GM12878 (cell line): ENCODE measurements at regions not wholly inside any gene's neighbourhood (a gene's known extent, or its start where the extent isn't known, plus 50 kb on each side); places are given as distances from the start of the nearest gene placed in this dataset.

ENCODE experiments used
- ATAC-seq: fragments of 200-7000 bp; cut with Tn5 transposase; 3 replicates; pipeline ENCODE4 v1.9.1; 2020; ENCODE audit warnings: mild to moderate bottlenecking, moderate library complexity
- BruUV-seq: library from RNA; stranded (reverse); fragments of 400-500 nt; replicated peaks from 2 replicates; lab custom pipeline; 2021; lab: Mats Ljungman, UMichigan
- CTCF ChIA-PET: fragments of 300-600 bp; sonication (Branson Sonifier 250); formaldehyde crosslinking; extraction: SDS; loops from one replicate; lab custom pipeline; 2021; ENCODE audit warnings: inconsistent platforms; lab: Yijun Ruan, JAX
- POLR2A ChIA-PET: fragments of 350-600 bp; formaldehyde crosslinking; extraction: SDS; loops from one replicate; lab custom pipeline; 2021; ENCODE audit warnings: inconsistent platforms; lab: Charles Lee
- RAD21 ChIA-PET: fragments of 300-600 bp; sonication (Branson Sonifier 250); formaldehyde crosslinking; loops from one replicate; lab custom pipeline; 2023; ENCODE audit warnings: antibody characterized with exemption; ENCODE audit not compliant: unreplicated experiment; lab: Charles Lee
- SMC1A ChIA-PET: fragments of 300-600 bp; sonication (Branson Sonifier 250); formaldehyde crosslinking; loops from one replicate; lab custom pipeline; 2023; ENCODE audit not compliant: unreplicated experiment, uncharacterized antibody; lab: Charles Lee
- DNase-seq: peaks from one replicate; pipeline ENCODE4 v3.0.0-alpha.2; 2011; ENCODE audit warnings: low read depth, low spot score
- FAIRE-seq: peaks from 3 replicates; lab custom pipeline; 2011; peaks lifted over from hg19 to GRCh38; lab: Jason Lieb, UNC
- H2AFZ ChIP-seq: 2 replicates; pipeline ENCODE4 v1.6.0; 2011; ENCODE audit warnings: low read depth, low read length, control low read depth; ENCODE audit not compliant: control insufficient read depth
- H3K27ac ChIP-seq: 2 replicates; pipeline ENCODE4 v1.5.1; 2011; ENCODE audit warnings: control low read depth; ENCODE audit not compliant: control insufficient read depth, insufficient read depth
- H3K27me3 ChIP-seq, 2 experiments: replicated peaks in 1 of 2; 2 replicates each; pipeline versions ENCODE4 v1.6.0 to v1.6.1; 2011; ENCODE audit warnings: low read length in 1 of 2; ENCODE audit not compliant: control insufficient read depth in 2 of 2, insufficient read depth in 2 of 2
- H3K36me3 ChIP-seq, 2 experiments: 2 replicates each; pipeline ENCODE4 v1.5.1; 2011; ENCODE audit warnings: low read length in 1 of 2; ENCODE audit not compliant: control insufficient read depth in 2 of 2, insufficient read depth in 2 of 2
- H3K4me1 ChIP-seq: 2 replicates; pipeline ENCODE4 v1.6.1; 2011; ENCODE audit warnings: mild to moderate bottlenecking, low read length, moderate library complexity, mixed read lengths; ENCODE audit not compliant: control insufficient read depth, insufficient read depth
- H3K4me2 ChIP-seq: 2 replicates; pipeline ENCODE4 v1.6.0; 2011; ENCODE audit warnings: control low read depth; ENCODE audit not compliant: control insufficient read depth, insufficient read depth
- H3K4me3 ChIP-seq: fragments of 200-600 bp; sonication (generic); 2 replicates; pipeline ENCODE4 v1.5.1; 2016
- H3K79me2 ChIP-seq: 2 replicates; pipeline ENCODE4 v1.6.0; 2011; ENCODE audit warnings: low read length; ENCODE audit not compliant: control insufficient read depth, insufficient read depth
- H3K9ac ChIP-seq: 2 replicates; pipeline ENCODE4 v1.8.0; 2011; ENCODE audit warnings: low read length, control low read depth, mixed read lengths; ENCODE audit not compliant: control insufficient read depth, insufficient read depth
- H3K9me3 ChIP-seq: replicated peaks from 3 replicates; pipeline ENCODE4 v1.5.1; 2011; ENCODE audit warnings: mild to moderate bottlenecking, low read length; ENCODE audit not compliant: control insufficient read depth, insufficient read depth
- H4K20me1 ChIP-seq: 2 replicates; pipeline ENCODE4 v1.6.0; 2011; ENCODE audit not compliant: control insufficient read depth, insufficient read depth
- ASH2L ChIP-seq: fragments of 300-600, 200-600 bp; sonication (generic); IDR thresholded peaks from 2 replicates; pipeline ENCODE4 v1.6.1; 2017; ENCODE audit warnings: low read depth, mild to moderate bottlenecking, borderline replicate concordance
- CREB1 ChIP-seq: IDR thresholded peaks from 2 replicates; pipeline ENCODE4 v1.6.1; 2012; ENCODE audit warnings: low read depth, mild to moderate bottlenecking, inconsistent platforms
- EP300 ChIP-seq, 2 experiments: fragments of 150-350 bp in 1 of 2; IDR thresholded peaks; 2 replicates each; pipeline ENCODE4 v1.6.1; 2011 to 2012; ENCODE audit warnings: low read depth in 2 of 2, low read length in 2 of 2, borderline replicate concordance in 1 of 2, improper control_type of control experiment in 1 of 2, inconsistent platforms in 1 of 2; ENCODE audit not compliant: control insufficient read depth in 1 of 2
- HCFC1 ChIP-seq: fragments of 150-350 bp; IDR thresholded peaks from 2 replicates; pipeline ENCODE4 v1.6.1; 2014; ENCODE audit warnings: low read length
- HSF1 ChIP-seq: fragments of 150-350 bp; IDR thresholded peaks from 2 replicates; pipeline ENCODE4 v1.6.1; 2014; ENCODE audit warnings: mild to moderate bottlenecking, low read depth, low read length
- MYC ChIP-seq: IDR thresholded peaks from 2 replicates; pipeline ENCODE4 v1.6.1; 2011; ENCODE audit warnings: mild to moderate bottlenecking, low read length, moderate library complexity, inconsistent platforms; ENCODE audit not compliant: insufficient read depth, insufficient replicate concordance, insufficient read length, severe bottlenecking
- NRF1 ChIP-seq: conservative IDR thresholded peaks from 2 replicates; pipeline ENCODE4 v1.6.1; 2011; ENCODE audit warnings: mild to moderate bottlenecking, low read depth, low read length, improper control_type of control experiment
- PAX5 ChIP-seq: IDR thresholded peaks from 2 replicates; pipeline ENCODE4 v1.6.1; 2011; ENCODE audit warnings: low read depth, low read length, borderline replicate concordance
- whole genome bisulfite sequencing: methylation state at CpG from one replicate; pipeline ENCODE4 v1.1.6; 2016; ENCODE audit warnings: low lambda C conversion rate; ENCODE audit not compliant: insufficient replicate concordance, insufficient coverage; ENCODE audit errors: missing lambda C conversion rate; 5-methylcytosine and 5-hydroxymethylcytosine counted together
- in situ Hi-C: fragments of 300-500 bp; cut with MboI; formaldehyde crosslinking; loops from 9 replicates; pipeline ENCODE4 v1.14.3; 2018; ENCODE audit warnings: mixed read lengths
- intact Hi-C: fragments of 100-400 bp; cut with micrococcal nuclease; formaldehyde crosslinking; loops from one replicate; pipeline ENCODE4 v1.14.2; 2022; ENCODE audit not compliant: unreplicated experiment

- TF ChIP-seq MYC: no peak
- no peak for TF ChIP-seq HCFC1
- TF ChIP-seq PAX5: no peak
- TF ChIP-seq, all 136 proteins: peak for 0
Measured at GRCh38 chr13:90438576-90438975, 908.9 kb upstream of the MIR17HG start (continued).

DNA sequence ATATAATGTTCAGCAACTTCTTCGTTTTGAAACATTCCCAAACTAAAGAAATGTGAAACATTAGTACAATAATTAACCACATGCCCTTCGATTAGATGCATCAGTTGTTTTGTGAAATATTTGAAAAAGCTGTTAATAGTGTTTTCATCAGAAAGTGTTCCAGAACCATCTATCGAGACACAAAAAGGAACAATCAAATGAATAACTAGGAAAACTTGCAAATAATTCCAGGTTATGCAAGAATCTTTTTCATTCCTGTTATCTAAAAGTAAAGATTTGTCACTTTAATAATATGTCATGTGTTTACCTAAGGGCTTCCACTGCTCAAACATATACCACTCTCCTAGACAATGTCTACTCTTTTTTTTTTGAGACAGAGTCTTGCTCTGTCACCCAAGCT is 904.2 kb upstream of the MIR17HG start:
- Histone ChIP-seq H3K79me2 (no peaks in the 10 kb centered on the region), H3K27me3 (no peaks in the 10 kb centered on the region), H3K36me3 (no peaks in the 10 kb centered on the region), H3K4me1 (no peaks in the 10 kb centered on the region), H3K27ac (no peak overlapping the region), H3K4me3 (no peak overlapping the region), H3K9ac (no peak overlapping the region), H3K4me2 (no peak overlapping the region), H3K9me3 (no peaks in the 10 kb centered on the region), H2AFZ (no peak overlapping the region), H4K20me1 (no peaks in the 10 kb centered on the region)
- no peak for DNase-seq
- ChIA-PET SMC1A (no interaction called here), CTCF (no interaction called here), RAD21 (no interaction called here), POLR2A (no interaction called here)
- in situ Hi-C loops: no loop called here
- no TSS peak for BruUV-seq
- 8% methylated on average over 3 of the region's 3 CpGs for WGBS
- ATAC-seq: no peak
- intact Hi-C loops: no loop called here
- no peak for FAIRE-seq
- no peak for TF ChIP-seq ASH2L
- TF ChIP-seq HSF1: no peak

DNA sequence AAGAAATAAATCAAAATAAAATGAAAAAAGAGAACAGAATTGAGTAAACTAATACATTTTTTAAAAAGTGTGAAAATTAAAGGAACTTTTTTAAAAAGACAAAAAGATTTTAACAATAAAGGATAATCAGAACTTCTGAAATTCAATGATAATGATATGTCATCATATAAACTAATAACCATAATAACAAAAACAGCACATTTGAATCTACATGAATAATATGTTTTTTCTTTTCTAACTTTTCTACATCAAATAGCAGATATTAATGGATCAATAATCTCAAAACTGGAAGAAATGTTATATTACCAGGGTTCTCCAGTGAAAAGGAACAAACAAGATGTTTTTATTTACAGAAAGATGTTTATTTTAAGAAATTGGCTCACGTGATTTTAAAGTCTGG is 903.3 kb upstream of the MIR17HG start:
- no peak overlapping the region for H3K9ac ChIP-seq
- H3K27me3 ChIP-seq: no peaks in the 10 kb centered on the region
- H4K20me1 ChIP-seq: no peaks in the 10 kb centered on the region
- no peaks in the 10 kb centered on the region for H3K36me3 ChIP-seq
- ChIA-PET CTCF (no interaction called here), POLR2A (no interaction called here)
- no peak for FAIRE-seq
- H3K79me2 ChIP-seq: no peaks in the 10 kb centered on the region
- H2AFZ ChIP-seq: no peak overlapping the region
- H3K27ac ChIP-seq: no peak overlapping the region
- no peaks in the 10 kb centered on the region for H3K9me3 ChIP-seq
- in situ Hi-C loops: no loop called here
- 0% methylated on average over 1 of the region's 1 CpG for WGBS
- no peak for TF ChIP-seq EP300 (IDR thresholded peaks at IDR 0.05; ENCODE audit: borderline replicate concordance in 1 of 2, control insufficient read depth in 1 of 2, low read depth in 2 of 2, low read length in 2 of 2)
- TF ChIP-seq NRF1: no peak
- TF ChIP-seq CREB1: no peak
- TF ChIP-seq, all 136 proteins: peak for 0
- intact Hi-C loops: no loop called here
- ChIA-PET SMC1A (no interaction called here), RAD21 (no interaction called here)
- H3K4me2 ChIP-seq: no peak overlapping the region
- DNase-seq: no peak
- BruUV-seq: no TSS peak
- no peaks in the 10 kb centered on the region for H3K4me1 ChIP-seq
- no peak overlapping the region for H3K4me3 ChIP-seq
- no peak for ATAC-seq
